ENCODE measurements at regions not wholly inside any gene's neighbourhood (a gene's known extent, or its start where the extent isn't known, plus 50 kb on each side); places are given as distances from the start of the nearest gene placed in this dataset.
"Not testable (repeated sequence)": the region's sequence is repeated elsewhere in the genome, so short reads cannot be mapped to it uniquely, and the experiment has no call there.

GRCh38 chrX:46070421-46070820 lies 474.8 kb downstream of the ZNF674 start:
- H3K27ac ChIP-seq, result no peak overlapping the region
- no peak overlapping the region for H3K4me3 ChIP-seq

GRCh38 chrX:46059316-46059715 lies 485.9 kb downstream of the ZNF674 start:
- Histone ChIP-seq H3K27ac (no peak overlapping the region), H3K4me3 (no peak overlapping the region)

GRCh38 chrX:46044486-46044885 lies 500.7 kb downstream of the ZNF674 start:
- Histone ChIP-seq H3K27ac (no peak overlapping the region), H3K4me3 (no peak overlapping the region)

- Histone ChIP-seq H3K4me3 (no peak overlapping the region), H3K27ac (no peak overlapping the region)
Measured at GRCh38 chrX:46040001-46040400, 505.2 kb downstream of the ZNF674 start.

GRCh38 chrX:46039526-46039925 lies 505.7 kb downstream of the ZNF674 start:
- Histone ChIP-seq H3K27ac (no peak overlapping the region), H3K4me3 (no peak overlapping the region)

- Histone ChIP-seq H3K27ac (no peak overlapping the region), H3K4me3 (no peak overlapping the region)
Measured at GRCh38 chrX:46036508-46036907, 508.7 kb downstream of the ZNF674 start.

GRCh38 chrX:46034868-46035267 lies 510.4 kb downstream of the ZNF674 start:
- Histone ChIP-seq H3K4me3 (no peak overlapping the region), H3K27ac (no peak overlapping the region)

GRCh38 chrX:46029777-46030176 lies 515.4 kb downstream of the ZNF674 start:
- H3K27ac ChIP-seq, result no peak overlapping the region
- H3K4me3 ChIP-seq, result no peak overlapping the region

- no peak overlapping the region for H3K4me3 ChIP-seq
- no peak overlapping the region for H3K27ac ChIP-seq
Measured at GRCh38 chrX:46016296-46016695, 528.9 kb downstream of the ZNF674 start.

- no peak overlapping the region for H3K4me3 ChIP-seq
- no peak overlapping the region for H3K27ac ChIP-seq
Measured at GRCh38 chrX:46015653-46016052, 529.6 kb downstream of the ZNF674 start.

- no peak overlapping the region for H3K4me3 ChIP-seq
- no peak overlapping the region for H3K27ac ChIP-seq
Measured at GRCh38 chrX:45992402-45993123, 552.7 kb downstream of the ZNF674 start.

- Histone ChIP-seq H3K27ac (no peak overlapping the region), H3K4me3 (no peak overlapping the region)
Measured at GRCh38 chrX:45986971-45987370, 558.2 kb downstream of the ZNF674 start.

- no peak overlapping the region for H3K4me3 ChIP-seq
- no peak overlapping the region for H3K27ac ChIP-seq
Measured at GRCh38 chrX:45986081-45986480, 559.1 kb downstream of the ZNF674 start.

GRCh38 chrX:45982958-45983727 lies 562.1 kb downstream of the ZNF674 start:
- H3K27ac ChIP-seq, H3K4me3 ChIP-seq: not testable (repeated sequence)

- H3K4me3 ChIP-seq, result no peak overlapping the region
- no peak overlapping the region for H3K27ac ChIP-seq
Measured at GRCh38 chrX:45980726-45981125, 564.5 kb downstream of the ZNF674 start.

GRCh38 chrX:45975633-45976032 lies 569.6 kb downstream of the ZNF674 start:
- Histone ChIP-seq H3K4me3 (no peak overlapping the region), H3K27ac (no peak overlapping the region)

- Histone ChIP-seq H3K27ac (no peak overlapping the region), H3K4me3 (no peak overlapping the region)
Measured at GRCh38 chrX:45972636-45973035, 572.6 kb downstream of the ZNF674 start.

GRCh38 chrX:45959567-45959966 lies 585.7 kb downstream of the ZNF674 start:
- Histone ChIP-seq H3K27ac (no peak overlapping the region), H3K4me3 (no peak overlapping the region)

- Histone ChIP-seq H3K27ac (no peak overlapping the region), H3K4me3 (no peak overlapping the region)
Measured at GRCh38 chrX:45956191-45956870, 588.9 kb downstream of the ZNF674 start.

GRCh38 chrX:45955661-45956060 lies 589.6 kb downstream of the ZNF674 start:
- no peak overlapping the region for H3K4me3 ChIP-seq
- H3K27ac ChIP-seq, result no peak overlapping the region

GRCh38 chrX:45954026-45954425 lies 591.2 kb downstream of the ZNF674 start:
- H3K27ac ChIP-seq, result no peak overlapping the region
- H3K4me3 ChIP-seq, result no peak overlapping the region

Data from skin epidermis (tissue), 12 donors.